SK-N-SH treated with all-trans-retinoic acid at 6 μM for 48 hours (cell line): ENCODE measurements at regions not wholly inside any gene's neighbourhood (a gene's known extent, or its start where the extent isn't known, plus 50 kb on each side); places are given as distances from the start of the nearest gene placed in this dataset.

Experiments used
- ATAC-seq: fragments of 200-7000 bp; cut with Tn5 transposase; 3 replicates; pipeline ENCODE4 v1.9.1; 2020; ENCODE audit warnings: mild to moderate bottlenecking, moderate library complexity
- ARNTL ChIP-seq: fragments of 450-650 bp; formaldehyde crosslinking; IDR thresholded peaks from 2 replicates; pipeline ENCODE4 v1.5.0; 2020; ENCODE audit warnings: low read depth, mild to moderate bottlenecking, moderate library complexity, borderline replicate concordance
- BACH2 ChIP-seq: fragments of 250-450 bp; sonication (Bioruptor Pico); IDR thresholded peaks from 2 replicates; pipeline ENCODE4 v1.9.0; 2021; ENCODE audit warnings: mild to moderate bottlenecking, borderline replicate concordance
- CSDC2 ChIP-seq: fragments of 250-450 bp; sonication (Bioruptor Pico); IDR thresholded peaks from 2 replicates; pipeline ENCODE4 v1.5.0; 2020; ENCODE audit warnings: mild to moderate bottlenecking, moderate library complexity
- ESRRG ChIP-seq: fragments of 250-450 bp; sonication (Bioruptor Pico); IDR thresholded peaks from 2 replicates; pipeline ENCODE4 v1.6.1; 2021; ENCODE audit warnings: mild to moderate bottlenecking
- GLIS3 ChIP-seq: fragments of 250-450 bp; sonication (Bioruptor Pico); IDR thresholded peaks from 2 replicates; pipeline ENCODE4 v1.5.0; 2020; ENCODE audit warnings: mild to moderate bottlenecking, moderate library complexity
- ISL1 ChIP-seq: fragments of 250-450 bp; sonication (Bioruptor Pico); IDR thresholded peaks from 2 replicates; pipeline ENCODE4 v2.1.2; 2022; ENCODE audit warnings: mild to moderate bottlenecking, moderate library complexity
- OSR1 ChIP-seq: fragments of 250-450 bp; sonication (Bioruptor Pico); IDR thresholded peaks from 2 replicates; pipeline ENCODE4 v1.8.0; 2022; ENCODE audit warnings: moderate library complexity, mild to moderate bottlenecking, inconsistent platforms
- PPARA ChIP-seq: fragments of 250-450 bp; sonication (Bioruptor Pico); IDR thresholded peaks from 2 replicates; pipeline ENCODE4 v1.5.0; 2020; ENCODE audit warnings: mild to moderate bottlenecking, borderline replicate concordance
- RARB ChIP-seq: fragments of 250-450 bp; sonication (Bioruptor Pico); IDR thresholded peaks from 2 replicates; pipeline ENCODE4 v1.8.0; 2021; ENCODE audit warnings: mild to moderate bottlenecking, moderate library complexity
- SNAI2 ChIP-seq: fragments of 250-450 bp; sonication (Bioruptor Pico); IDR thresholded peaks from 2 replicates; pipeline ENCODE4 v1.5.0; 2020; ENCODE audit warnings: mild to moderate bottlenecking, moderate library complexity
- TCF4 ChIP-seq: fragments of 250-450 bp; sonication (Bioruptor Pico); IDR thresholded peaks from 2 replicates; pipeline ENCODE4 v1.8.0; 2021; ENCODE audit warnings: mild to moderate bottlenecking, moderate library complexity, borderline replicate concordance
- TOX ChIP-seq: fragments of 250-450 bp; sonication (Bioruptor Pico); IDR thresholded peaks from 2 replicates; pipeline ENCODE4 v1.8.0; 2021; ENCODE audit warnings: mild to moderate bottlenecking, moderate library complexity, borderline replicate concordance
- ZC3H10 ChIP-seq: fragments of 250-450 bp; sonication (Bioruptor Pico); IDR thresholded peaks from 2 replicates; pipeline ENCODE4 v1.5.1; 2021; ENCODE audit warnings: mild to moderate bottlenecking, moderate library complexity
- ZFP3 ChIP-seq: fragments of 250-450 bp; sonication (Bioruptor Pico); IDR thresholded peaks from 2 replicates; pipeline ENCODE4 v1.5.0; 2020; ENCODE audit warnings: mild to moderate bottlenecking, moderate library complexity
- ZFP30 ChIP-seq: fragments of 450-650 bp; formaldehyde crosslinking; IDR thresholded peaks from 2 replicates; pipeline ENCODE4 v1.5.0; 2022; ENCODE audit warnings: mild to moderate bottlenecking, moderate library complexity
- ZNF565 ChIP-seq: fragments of 450-650 bp; formaldehyde crosslinking; conservative IDR thresholded peaks from 2 replicates; pipeline ENCODE4 v1.5.0; 2020; ENCODE audit warnings: low read depth, mild to moderate bottlenecking, moderate library complexity
- ZNF70 ChIP-seq: fragments of 450-650 bp; formaldehyde crosslinking; IDR thresholded peaks from 2 replicates; pipeline ENCODE4 v1.5.0; 2020; ENCODE audit warnings: mild to moderate bottlenecking, moderate library complexity
- ZNF8 ChIP-seq: fragments of 450-650 bp; formaldehyde crosslinking; IDR thresholded peaks from 2 replicates; pipeline ENCODE4 v1.5.0; 2020; ENCODE audit warnings: mild to moderate bottlenecking, moderate library complexity
- TF ChIP-seq, protein P1 (sequence below): fragments of 250-450 bp; sonication (Bioruptor Pico); IDR thresholded peaks from 2 replicates; pipeline ENCODE4 v1.8.0; 2021; ENCODE audit warnings: low read depth, mild to moderate bottlenecking, moderate library complexity, borderline replicate concordance
- TF ChIP-seq, protein P2 (sequence below): fragments of 250-450 bp; sonication (Bioruptor Pico); IDR thresholded peaks from 2 replicates; pipeline ENCODE4 v1.8.0; 2020; ENCODE audit warnings: mild to moderate bottlenecking, moderate library complexity, borderline replicate concordance
- TF ChIP-seq, protein P3 (sequence below): fragments of 250-450 bp; sonication (Bioruptor Pico); IDR thresholded peaks from 2 replicates; pipeline ENCODE4 v1.5.0; 2020; ENCODE audit warnings: mild to moderate bottlenecking, moderate library complexity
- TF ChIP-seq, protein P4 (sequence below): fragments of 250-450 bp; sonication (Bioruptor Pico); IDR thresholded peaks from 2 replicates; pipeline ENCODE4 v1.5.1; 2020; ENCODE audit warnings: low read depth, mild to moderate bottlenecking, moderate library complexity
- TF ChIP-seq, protein P5 (sequence below): fragments of 250-450 bp; sonication (Bioruptor Pico); IDR thresholded peaks from 2 replicates; pipeline ENCODE4 v1.5.1; 2021; ENCODE audit warnings: mild to moderate bottlenecking, moderate library complexity

DNA sequence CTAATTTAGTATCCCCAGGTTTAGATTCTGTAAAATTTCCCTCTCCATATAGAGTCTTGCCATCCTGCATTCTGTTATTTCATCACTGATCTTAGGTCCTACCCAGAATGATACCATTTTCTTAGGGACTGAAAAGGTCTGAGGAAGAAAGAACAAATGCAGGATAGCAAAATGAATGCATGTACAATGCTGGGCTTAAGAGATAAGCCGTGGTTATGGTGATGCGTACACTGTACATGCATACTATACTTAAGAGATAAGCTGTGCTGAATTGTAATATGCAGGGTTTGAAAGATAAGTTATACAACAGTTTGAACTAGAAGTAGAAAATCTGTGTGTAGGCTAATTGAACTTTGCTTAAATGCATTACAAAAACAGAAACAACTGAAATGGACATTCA lies 416.2 kb downstream of the C12orf50 start:
- no peak for ATAC-seq
- TF ChIP-seq ARNTL (CRISPR knock-in tag): no peak

DNA sequence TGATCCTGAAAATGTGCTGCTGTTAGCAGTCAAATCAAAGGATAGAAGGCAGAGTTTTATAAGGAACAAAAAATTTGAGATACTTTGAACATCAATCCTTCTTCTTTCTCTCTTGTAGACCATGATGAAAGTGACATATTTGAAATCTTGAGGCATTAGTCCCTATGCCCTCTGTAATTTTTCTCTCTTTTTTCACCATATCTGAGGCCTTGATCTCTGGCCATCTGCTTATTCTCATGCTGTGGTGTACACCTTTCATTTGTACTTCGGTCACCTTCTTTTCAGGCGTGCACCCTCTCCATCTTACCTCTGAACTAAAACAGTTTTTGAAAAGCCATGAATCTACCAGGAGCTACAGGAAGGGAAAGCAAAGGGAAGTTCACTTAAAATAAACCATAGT lies 420.9 kb downstream of the C12orf50 start:
- no peak for ATAC-seq
- TF ChIP-seq GLIS3 (CRISPR knock-in tag) (no peak), ZNF565 (no peak), ZNF70 (no peak), ESRRG (CRISPR knock-in tag) (no peak), ARNTL (CRISPR knock-in tag) (no peak), ISL1 (CRISPR knock-in tag) (no peak)

DNA sequence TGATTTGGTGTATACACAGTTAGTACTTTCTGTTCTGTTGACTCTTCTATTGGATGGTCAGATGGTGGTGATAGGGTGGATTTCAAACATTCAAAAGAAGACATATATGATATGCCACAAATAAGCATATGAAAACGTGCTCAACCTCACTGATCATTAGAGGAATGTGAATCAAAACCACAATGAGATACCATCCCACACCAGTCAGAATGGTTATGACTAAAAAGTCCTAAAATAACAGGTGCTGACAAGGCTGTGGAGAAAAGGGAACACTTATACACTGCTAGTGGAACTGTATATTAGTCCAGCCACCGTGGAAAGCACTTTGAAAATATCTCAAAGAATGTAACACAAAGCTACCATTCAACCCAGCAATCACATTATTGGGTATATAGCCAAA lies 425.5 kb downstream of the C12orf50 start:
- no peak for ATAC-seq
- TF ChIP-seq ZNF565 (no peak), BACH2 (no peak), TOX (CRISPR knock-in tag) (no peak), PPARA (CRISPR knock-in tag) (no peak), ZFP30 (CRISPR knock-in tag) (no peak), ZNF8 (CRISPR knock-in tag) (no peak), ZC3H10 (CRISPR knock-in tag) (no peak)
- TF ChIP-seq, protein P1, sequence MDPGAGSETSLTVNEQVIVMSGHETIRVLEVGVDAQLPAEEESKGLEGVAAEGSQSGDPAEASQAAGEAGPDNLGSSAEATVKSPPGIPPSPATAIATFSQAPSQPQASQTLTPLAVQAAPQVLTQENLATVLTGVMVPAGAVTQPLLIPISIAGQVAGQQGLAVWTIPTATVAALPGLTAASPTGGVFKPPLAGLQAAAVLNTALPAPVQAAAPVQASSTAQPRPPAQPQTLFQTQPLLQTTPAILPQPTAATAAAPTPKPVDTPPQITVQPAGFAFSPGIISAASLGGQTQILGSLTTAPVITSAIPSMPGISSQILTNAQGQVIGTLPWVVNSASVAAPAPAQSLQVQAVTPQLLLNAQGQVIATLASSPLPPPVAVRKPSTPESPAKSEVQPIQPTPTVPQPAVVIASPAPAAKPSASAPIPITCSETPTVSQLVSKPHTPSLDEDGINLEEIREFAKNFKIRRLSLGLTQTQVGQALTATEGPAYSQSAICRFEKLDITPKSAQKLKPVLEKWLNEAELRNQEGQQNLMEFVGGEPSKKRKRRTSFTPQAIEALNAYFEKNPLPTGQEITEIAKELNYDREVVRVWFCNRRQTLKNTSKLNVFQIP (CRISPR knock-in tag): no peak
- TF ChIP-seq, protein P2, sequence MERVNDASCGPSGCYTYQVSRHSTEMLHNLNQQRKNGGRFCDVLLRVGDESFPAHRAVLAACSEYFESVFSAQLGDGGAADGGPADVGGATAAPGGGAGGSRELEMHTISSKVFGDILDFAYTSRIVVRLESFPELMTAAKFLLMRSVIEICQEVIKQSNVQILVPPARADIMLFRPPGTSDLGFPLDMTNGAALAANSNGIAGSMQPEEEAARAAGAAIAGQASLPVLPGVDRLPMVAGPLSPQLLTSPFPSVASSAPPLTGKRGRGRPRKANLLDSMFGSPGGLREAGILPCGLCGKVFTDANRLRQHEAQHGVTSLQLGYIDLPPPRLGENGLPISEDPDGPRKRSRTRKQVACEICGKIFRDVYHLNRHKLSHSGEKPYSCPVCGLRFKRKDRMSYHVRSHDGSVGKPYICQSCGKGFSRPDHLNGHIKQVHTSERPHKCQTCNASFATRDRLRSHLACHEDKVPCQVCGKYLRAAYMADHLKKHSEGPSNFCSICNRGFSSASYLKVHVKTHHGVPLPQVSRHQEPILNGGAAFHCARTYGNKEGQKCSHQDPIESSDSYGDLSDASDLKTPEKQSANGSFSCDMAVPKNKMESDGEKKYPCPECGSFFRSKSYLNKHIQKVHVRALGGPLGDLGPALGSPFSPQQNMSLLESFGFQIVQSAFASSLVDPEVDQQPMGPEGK: no peak

DNA sequence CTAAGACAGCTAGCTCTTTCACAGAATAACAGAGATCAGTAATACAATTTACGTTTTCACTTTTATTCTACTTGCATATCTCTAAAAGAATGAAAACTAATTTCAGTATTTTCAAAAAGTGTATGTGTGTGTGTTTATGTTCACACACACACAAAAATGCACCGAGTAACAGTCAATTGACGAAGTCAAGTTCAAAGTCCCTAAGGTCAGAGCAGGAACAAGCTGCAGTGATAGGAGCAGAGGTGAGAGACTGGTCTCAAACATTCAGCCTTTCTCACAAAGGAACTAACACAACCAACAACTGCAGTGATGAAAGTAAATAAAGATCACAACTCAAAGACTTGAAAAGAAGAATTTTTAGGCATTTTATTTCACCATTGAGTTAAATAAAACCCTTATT lies 429.7 kb downstream of the C12orf50 start:
- ATAC-seq: no peak
- TF ChIP-seq ZFP30 (CRISPR knock-in tag): no peak
- TF ChIP-seq ZNF565: no peak
- TF ChIP-seq, protein P3, sequence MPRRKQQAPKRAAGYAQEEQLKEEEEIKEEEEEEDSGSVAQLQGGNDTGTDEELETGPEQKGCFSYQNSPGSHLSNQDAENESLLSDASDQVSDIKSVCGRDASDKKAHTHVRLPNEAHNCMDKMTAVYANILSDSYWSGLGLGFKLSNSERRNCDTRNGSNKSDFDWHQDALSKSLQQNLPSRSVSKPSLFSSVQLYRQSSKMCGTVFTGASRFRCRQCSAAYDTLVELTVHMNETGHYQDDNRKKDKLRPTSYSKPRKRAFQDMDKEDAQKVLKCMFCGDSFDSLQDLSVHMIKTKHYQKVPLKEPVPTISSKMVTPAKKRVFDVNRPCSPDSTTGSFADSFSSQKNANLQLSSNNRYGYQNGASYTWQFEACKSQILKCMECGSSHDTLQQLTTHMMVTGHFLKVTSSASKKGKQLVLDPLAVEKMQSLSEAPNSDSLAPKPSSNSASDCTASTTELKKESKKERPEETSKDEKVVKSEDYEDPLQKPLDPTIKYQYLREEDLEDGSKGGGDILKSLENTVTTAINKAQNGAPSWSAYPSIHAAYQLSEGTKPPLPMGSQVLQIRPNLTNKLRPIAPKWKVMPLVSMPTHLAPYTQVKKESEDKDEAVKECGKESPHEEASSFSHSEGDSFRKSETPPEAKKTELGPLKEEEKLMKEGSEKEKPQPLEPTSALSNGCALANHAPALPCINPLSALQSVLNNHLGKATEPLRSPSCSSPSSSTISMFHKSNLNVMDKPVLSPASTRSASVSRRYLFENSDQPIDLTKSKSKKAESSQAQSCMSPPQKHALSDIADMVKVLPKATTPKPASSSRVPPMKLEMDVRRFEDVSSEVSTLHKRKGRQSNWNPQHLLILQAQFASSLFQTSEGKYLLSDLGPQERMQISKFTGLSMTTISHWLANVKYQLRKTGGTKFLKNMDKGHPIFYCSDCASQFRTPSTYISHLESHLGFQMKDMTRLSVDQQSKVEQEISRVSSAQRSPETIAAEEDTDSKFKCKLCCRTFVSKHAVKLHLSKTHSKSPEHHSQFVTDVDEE (CRISPR knock-in tag): no peak
- no peak for TF ChIP-seq TCF4 (CRISPR knock-in tag)
- TF ChIP-seq ISL1 (CRISPR knock-in tag): no peak
- no peak for TF ChIP-seq CSDC2 (CRISPR knock-in tag)
- TF ChIP-seq, protein P1 (CRISPR knock-in tag): no peak
- no peak for TF ChIP-seq ZFP3 (CRISPR knock-in tag)
- TF ChIP-seq, protein P4, sequence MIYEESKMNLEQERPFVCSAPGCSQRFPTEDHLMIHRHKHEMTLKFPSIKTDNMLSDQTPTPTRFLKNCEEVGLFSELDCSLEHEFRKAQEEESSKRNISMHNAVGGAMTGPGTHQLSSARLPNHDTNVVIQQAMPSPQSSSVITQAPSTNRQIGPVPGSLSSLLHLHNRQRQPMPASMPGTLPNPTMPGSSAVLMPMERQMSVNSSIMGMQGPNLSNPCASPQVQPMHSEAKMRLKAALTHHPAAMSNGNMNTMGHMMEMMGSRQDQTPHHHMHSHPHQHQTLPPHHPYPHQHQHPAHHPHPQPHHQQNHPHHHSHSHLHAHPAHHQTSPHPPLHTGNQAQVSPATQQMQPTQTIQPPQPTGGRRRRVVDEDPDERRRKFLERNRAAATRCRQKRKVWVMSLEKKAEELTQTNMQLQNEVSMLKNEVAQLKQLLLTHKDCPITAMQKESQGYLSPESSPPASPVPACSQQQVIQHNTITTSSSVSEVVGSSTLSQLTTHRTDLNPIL: no peak
- TF ChIP-seq SNAI2 (CRISPR knock-in tag): no peak
- no peak for TF ChIP-seq ZNF70
- TF ChIP-seq BACH2: no peak
- no peak for TF ChIP-seq ARNTL (CRISPR knock-in tag)
- no peak for TF ChIP-seq TOX (CRISPR knock-in tag)
- TF ChIP-seq OSR1 (CRISPR knock-in tag): no peak
- TF ChIP-seq, protein P5, sequence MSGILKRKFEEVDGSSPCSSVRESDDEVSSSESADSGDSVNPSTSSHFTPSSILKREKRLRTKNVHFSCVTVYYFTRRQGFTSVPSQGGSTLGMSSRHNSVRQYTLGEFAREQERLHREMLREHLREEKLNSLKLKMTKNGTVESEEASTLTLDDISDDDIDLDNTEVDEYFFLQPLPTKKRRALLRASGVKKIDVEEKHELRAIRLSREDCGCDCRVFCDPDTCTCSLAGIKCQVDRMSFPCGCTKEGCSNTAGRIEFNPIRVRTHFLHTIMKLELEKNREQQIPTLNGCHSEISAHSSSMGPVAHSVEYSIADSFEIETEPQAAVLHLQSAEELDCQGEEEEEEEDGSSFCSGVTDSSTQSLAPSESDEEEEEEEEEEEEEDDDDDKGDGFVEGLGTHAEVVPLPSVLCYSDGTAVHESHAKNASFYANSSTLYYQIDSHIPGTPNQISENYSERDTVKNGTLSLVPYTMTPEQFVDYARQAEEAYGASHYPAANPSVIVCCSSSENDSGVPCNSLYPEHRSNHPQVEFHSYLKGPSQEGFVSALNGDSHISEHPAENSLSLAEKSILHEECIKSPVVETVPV: no peak
- no peak for TF ChIP-seq RARB (CRISPR knock-in tag)
- TF ChIP-seq GLIS3 (CRISPR knock-in tag): no peak
- no peak for TF ChIP-seq ZC3H10 (CRISPR knock-in tag)
- TF ChIP-seq, protein P2: no peak
- TF ChIP-seq, all 23 proteins: peak for 0
